Mucosa of descending colon (tissue), 3 donors: ENCODE measurements at regions not wholly inside any gene's neighbourhood (a gene's known extent, or its start where the extent isn't known, plus 50 kb on each side); places are given as distances from the start of the nearest gene placed in this dataset.

ENCODE experiments used
- ATAC-seq: fragments of 200-7000 bp; cut with Tn5 transposase; one replicate; pipeline ENCODE4 v1.9.1; 2020; ENCODE audit warnings: mild to moderate bottlenecking, moderate library complexity
- DNase-seq, 3 donors: peaks; one replicate each; pipeline ENCODE4 v3.0.0-alpha.2; 2020
- H3K36me3 ChIP-seq: fragments of 200-600 bp; one replicate; pipeline ENCODE4 v1.8.0; 2021; ENCODE audit warnings: low read depth, mild to moderate bottlenecking
- H3K4me1 ChIP-seq: fragments of 200-600 bp; one replicate; pipeline ENCODE4 v1.8.0; 2021; ENCODE audit warnings: low read depth, mild to moderate bottlenecking
- H3K4me3 ChIP-seq: fragments of 200-600 bp; one replicate; pipeline ENCODE4 v1.8.0; 2021; ENCODE audit warnings: mild to moderate bottlenecking
- H3K9me3 ChIP-seq: fragments of 200-600 bp; one replicate; pipeline ENCODE4 v1.8.0; 2021; ENCODE audit warnings: mild to moderate bottlenecking
- intact Hi-C, 2 donors: fragments of 100-400 bp; cut with DNase I in 1 of 2; cut with micrococcal nuclease in 1 of 2; formaldehyde crosslinking; loops; one replicate each; pipeline versions ENCODE4 v1.11.0 to v1.11.1; 2022; cut with DNase I, micrococcal nuclease
- TF ChIP-seq, protein P1 (sequence below): fragments of 200-600 bp; IDR thresholded peaks from one replicate; pipeline ENCODE4 v1.8.0; 2022; ENCODE audit warnings: antibody characterized with exemption, mild to moderate bottlenecking
- donor health status: DM: no; HTN: no; CAD: no; lungs with moderate emphysema.
- donor health status: DM: no; HTN: no; CAD: no.
- donor health status: DM: no; HTN: yes; CAD: no.

DNA sequence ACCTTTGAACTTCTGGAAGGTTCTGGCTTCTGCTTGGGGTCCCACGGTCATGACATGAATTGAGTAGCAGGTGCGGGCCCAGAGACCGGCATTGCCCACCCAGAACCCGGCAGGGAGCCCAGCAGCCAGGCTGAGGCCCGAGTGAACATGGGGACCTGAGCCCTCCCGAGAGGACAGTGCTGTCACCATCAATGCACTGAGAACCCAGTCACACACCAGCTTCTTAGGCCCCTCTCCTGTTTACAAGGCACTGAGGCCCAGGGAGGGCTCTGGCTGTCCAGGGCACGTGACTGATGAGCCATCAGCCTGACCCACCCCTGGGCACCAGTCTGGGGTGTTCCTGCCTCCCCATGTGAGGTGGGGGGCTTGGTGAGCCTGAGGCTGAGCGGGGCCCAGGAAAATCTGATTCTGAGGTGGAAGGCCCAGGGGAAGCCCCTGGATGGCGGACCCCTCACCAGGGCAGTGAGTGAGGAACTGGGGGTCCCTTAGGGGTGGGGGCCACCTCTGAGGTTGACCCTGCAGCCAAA lies 60.3 kb upstream of the RNU6ATAC start:
- no peak for ATAC-seq
- intact Hi-C loops, result no loop called here
- DNase-seq, result peak in 1 of 3 donors; percentile 35

DNA sequence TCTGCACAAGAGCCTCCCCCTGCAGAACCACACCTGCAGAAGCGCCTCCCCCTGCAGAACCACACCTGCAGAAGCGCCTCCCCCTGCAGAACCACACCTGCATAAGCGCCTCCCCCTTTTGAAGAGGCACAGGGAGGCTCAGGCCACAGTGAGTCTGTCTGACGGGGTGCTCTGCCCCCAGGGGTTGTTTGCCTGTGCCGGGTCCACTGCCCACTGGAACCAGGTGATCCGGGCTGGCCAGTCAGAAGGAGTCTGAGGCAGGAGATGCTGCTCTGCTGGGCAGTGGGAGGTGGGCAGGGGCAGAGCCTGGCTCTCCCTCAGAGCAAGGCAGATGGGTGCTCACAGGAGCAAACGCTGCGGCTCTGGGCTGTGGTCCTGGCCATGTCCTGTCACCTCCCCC lies 60.8 kb upstream of the RNU6ATAC start:
- peak in 1 of 3 donors; percentile 35 for DNase-seq
- no peaks in the 10 kb centered on the region for H3K9me3 ChIP-seq
- H3K4me1 ChIP-seq, result peaks cover 14% of the 10 kb centered on the region
- TF ChIP-seq, protein P1, sequence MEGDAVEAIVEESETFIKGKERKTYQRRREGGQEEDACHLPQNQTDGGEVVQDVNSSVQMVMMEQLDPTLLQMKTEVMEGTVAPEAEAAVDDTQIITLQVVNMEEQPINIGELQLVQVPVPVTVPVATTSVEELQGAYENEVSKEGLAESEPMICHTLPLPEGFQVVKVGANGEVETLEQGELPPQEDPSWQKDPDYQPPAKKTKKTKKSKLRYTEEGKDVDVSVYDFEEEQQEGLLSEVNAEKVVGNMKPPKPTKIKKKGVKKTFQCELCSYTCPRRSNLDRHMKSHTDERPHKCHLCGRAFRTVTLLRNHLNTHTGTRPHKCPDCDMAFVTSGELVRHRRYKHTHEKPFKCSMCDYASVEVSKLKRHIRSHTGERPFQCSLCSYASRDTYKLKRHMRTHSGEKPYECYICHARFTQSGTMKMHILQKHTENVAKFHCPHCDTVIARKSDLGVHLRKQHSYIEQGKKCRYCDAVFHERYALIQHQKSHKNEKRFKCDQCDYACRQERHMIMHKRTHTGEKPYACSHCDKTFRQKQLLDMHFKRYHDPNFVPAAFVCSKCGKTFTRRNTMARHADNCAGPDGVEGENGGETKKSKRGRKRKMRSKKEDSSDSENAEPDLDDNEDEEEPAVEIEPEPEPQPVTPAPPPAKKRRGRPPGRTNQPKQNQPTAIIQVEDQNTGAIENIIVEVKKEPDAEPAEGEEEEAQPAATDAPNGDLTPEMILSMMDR, result no peak
- intact Hi-C loops, result no loop called here
- H3K36me3 ChIP-seq, result no peaks in the 10 kb centered on the region
- H3K4me3 ChIP-seq, result no peak overlapping the region
- peak; percentile 20 for ATAC-seq

More for the DNA sequence above, 60.3 kb upstream of the RNU6ATAC start:
- TF ChIP-seq, protein P1, result no peak
- Histone ChIP-seq H3K9me3 (no peaks in the 10 kb centered on the region), H3K36me3 (no peaks in the 10 kb centered on the region), H3K4me1 (peaks cover 14% of the 10 kb centered on the region), H3K4me3 (no peak overlapping the region)

DNA sequence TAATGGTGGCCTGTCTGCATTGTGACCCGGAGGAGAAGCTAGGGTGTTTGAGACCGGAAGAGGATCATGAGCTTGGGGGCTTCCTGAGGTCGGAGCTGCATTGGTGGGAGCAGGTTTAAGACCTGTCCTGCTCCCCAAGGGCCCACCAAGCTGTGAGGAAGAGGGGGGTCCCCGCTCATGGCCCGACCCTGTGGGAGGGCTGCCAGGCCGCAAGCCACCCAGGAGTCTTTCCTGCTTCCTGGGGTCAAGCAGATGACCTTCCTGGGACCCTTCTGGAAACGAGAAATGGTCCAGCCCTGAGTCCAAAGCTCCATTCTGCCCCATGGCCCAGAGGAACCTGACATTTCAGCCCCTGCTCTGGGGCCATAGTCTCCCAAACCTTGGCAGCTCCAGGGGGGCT lies 61.5 kb upstream of the RNU6ATAC start:
- DNase-seq (no peak), ATAC-seq (no peak)
- intact Hi-C loops, result no loop called here
- no peaks in the 10 kb centered on the region for H3K9me3 ChIP-seq
- TF ChIP-seq, protein P1, result no peak
- peaks cover 18% of the 10 kb centered on the region for H3K4me1 ChIP-seq
- no peak overlapping the region for H3K4me3 ChIP-seq
- no peaks in the 10 kb centered on the region for H3K36me3 ChIP-seq

DNA sequence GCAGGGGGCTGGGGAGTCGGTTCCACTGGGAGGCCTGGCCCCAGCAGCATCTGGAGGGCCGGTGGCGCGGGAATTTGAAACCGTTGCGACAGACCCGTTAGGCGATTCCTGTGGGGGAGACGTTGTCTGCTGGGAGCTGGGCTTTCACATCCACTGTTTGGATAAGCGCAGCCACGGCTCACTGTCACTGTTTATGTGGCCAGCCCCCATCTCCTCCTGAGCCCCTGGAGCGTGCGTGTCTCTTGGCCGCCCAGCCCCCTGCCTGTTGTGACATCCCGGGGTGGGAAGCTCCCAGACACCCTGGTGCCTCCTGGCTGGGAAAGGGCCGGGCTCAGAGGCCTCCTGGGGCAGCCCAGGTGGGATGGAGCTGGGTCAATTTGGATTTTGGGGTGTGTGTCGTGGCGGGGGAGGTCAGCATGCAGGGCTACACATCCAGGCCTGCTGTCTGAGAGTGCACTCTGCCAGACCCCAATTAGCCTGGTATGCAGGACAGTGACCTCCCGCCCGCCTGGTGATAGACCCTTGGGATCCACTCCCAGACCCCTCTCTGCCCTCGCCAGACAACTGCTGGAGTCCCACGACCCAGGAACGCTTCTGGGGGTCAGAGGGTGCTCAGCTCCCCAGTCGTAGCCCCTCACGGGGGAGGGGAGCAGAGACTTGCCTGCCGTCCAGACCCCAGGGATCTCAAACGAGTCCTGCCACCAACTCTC lies 62.0 kb upstream of the RNU6ATAC start:
- TF ChIP-seq, protein P1, result no peak
- Histone ChIP-seq H3K36me3 (no peaks in the 10 kb centered on the region), H3K4me1 (peaks cover 18% of the 10 kb centered on the region), H3K4me3 (no peak overlapping the region), H3K9me3 (no peaks in the 10 kb centered on the region)
- DNase-seq, result peak; percentile 30 to 55 (median 45)
- intact Hi-C loops, result no loop called here
- ATAC-seq, result peak; percentile 6

DNA sequence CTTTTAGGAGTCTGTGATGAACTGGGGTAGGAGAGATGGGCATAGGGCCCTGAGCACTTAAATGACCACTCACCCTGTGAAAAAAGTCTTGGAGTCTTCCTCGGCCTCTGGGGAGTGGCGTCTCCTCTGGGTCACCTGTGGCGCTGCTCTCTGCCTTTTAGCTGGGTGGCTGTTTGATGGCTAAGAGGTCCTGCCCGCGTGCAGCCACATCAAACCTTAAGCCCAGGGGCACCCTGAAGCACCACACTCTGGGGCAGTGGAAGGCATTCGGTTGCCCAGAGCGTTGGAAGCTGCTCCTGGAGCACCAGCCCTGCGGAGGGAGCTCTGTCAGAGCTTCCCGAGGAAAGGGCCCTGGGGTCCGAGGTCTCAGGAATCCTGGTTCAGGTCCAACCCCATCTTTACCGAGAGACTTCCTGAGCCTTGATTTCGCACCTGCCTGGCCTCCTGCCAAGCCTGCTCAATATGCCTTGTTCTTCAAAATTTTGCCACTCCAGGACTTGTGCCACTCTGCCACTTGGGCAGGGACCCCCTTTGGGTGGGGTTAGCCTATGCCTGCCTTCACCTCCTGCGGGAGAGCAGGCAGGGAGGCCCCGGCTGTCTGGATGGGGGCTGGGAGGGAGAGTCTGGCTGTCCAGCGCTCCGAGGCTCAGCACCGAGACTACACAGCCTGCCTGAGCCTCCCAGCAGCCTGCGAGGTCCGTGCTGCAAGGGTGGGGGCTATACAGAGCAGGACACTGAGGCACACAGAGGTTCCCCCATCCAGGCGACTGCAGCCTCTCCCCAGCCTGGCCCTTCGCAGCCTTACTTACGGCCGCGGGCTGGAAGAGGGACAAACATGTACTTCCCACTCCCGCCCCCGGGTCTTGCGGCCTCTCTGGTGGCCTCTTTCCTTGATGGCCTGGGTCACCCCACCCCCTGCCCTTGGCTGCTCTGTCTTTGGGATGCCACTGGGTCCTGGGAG lies 63.4 kb upstream of the RNU6ATAC start:
- no peaks in the 10 kb centered on the region for H3K9me3 ChIP-seq
- H3K4me3 ChIP-seq, result no peak overlapping the region
- H3K4me1 ChIP-seq, result peaks cover 18% of the 10 kb centered on the region
- DNase-seq (peak in 1 of 3 donors; percentile 42), ATAC-seq (no peak)
- intact Hi-C loops, result no loop called here
- TF ChIP-seq, protein P1, result no peak
- H3K36me3 ChIP-seq, result no peaks in the 10 kb centered on the region
